Tibial artery (tissue), 4 donors: ENCODE measurements at regions not wholly inside any gene's neighbourhood (a gene's known extent, or its start where the extent isn't known, plus 50 kb on each side); places are given as distances from the start of the nearest gene placed in this dataset.
A peak's percentile ranks its signal among the peaks of the same experiment; 100 is the strongest.

ENCODE experiments used
- DNase-seq, 2 donors: peaks; one replicate each; pipeline ENCODE4 v3.0.0-alpha.2; 2019
- H3K27ac ChIP-seq, 2 donors: fragments of 200-600 bp; sonication (generic) in 1 of 2; 1 replicate in 1 of 2; 2 replicates in 1 of 2; pipeline ENCODE4 v1.5.1; 2018 to 2019; ENCODE audit warnings: mild to moderate bottlenecking in 1 of 2
- H3K27me3 ChIP-seq, 2 donors: fragments of 200-600 bp; sonication (generic) in 1 of 2; one replicate each; pipeline versions ENCODE4 v1.5.1 to v1.6.0; 2016 to 2019
- H3K36me3 ChIP-seq, 3 donors: fragments of 200-600 bp; sonication (generic) in 2 of 3; one replicate each; pipeline ENCODE4 v1.5.1; 2016 to 2019; ENCODE audit warnings: mild to moderate bottlenecking in 2 of 3
- H3K4me1 ChIP-seq, 4 donors: fragments of 200-600 bp; sonication (generic) in 2 of 4; 1 replicate in 3 of 4; 2 replicates in 1 of 4; pipeline ENCODE4 v1.5.1; 2016 to 2019
- H3K4me3 ChIP-seq, 2 donors: fragments of 200-600 bp; sonication (generic) in 1 of 2; 1 replicate in 1 of 2; 2 replicates in 1 of 2; pipeline ENCODE4 v1.5.1; 2018 to 2019; ENCODE audit warnings: mild to moderate bottlenecking in 2 of 2
- H3K9me3 ChIP-seq, 3 donors: fragments of 200-600 bp; sonication (generic) in 1 of 3; one replicate each; pipeline ENCODE4 v1.5.1; 2016 to 2019
- intact Hi-C: fragments of 100-400 bp; cut with DNase I; formaldehyde crosslinking; loops from one replicate; pipeline ENCODE4 v1.15.0; 2023; ENCODE audit warnings: low total_unique reads
- TF ChIP-seq, protein P1 (sequence below), 2 experiments: fragments of 200-600 bp in 1 of 2; fragments of 450-650 bp in 1 of 2; IDR thresholded peaks; one replicate each; pipeline ENCODE4 v1.5.1; 2017 to 2019; ENCODE audit warnings: antibody characterized with exemption in 2 of 2, mild to moderate bottlenecking in 1 of 2, moderate library complexity in 1 of 2

DNA sequence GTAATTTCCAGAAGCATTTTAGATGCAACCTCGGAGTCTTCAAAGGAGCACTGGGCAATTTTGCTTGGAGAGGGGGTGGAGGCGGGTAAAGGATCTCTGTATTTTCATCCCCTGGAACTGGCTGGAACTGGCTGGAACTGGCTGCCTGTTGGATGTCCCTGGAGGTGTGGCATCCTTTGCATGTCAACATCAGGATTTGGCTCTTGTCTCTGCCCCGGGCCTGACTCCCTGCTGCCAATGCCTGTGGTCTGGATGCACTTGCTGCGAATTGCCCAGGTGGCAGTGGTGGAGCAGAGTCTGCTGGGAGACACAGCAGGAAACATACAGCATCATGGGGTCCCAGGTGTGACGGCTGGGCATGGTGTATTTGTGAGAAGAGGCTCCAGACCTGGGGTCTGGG lies 391.3 kb downstream of the GADD45G start:
- H3K27me3 ChIP-seq = no peaks in the 10 kb centered on the region
- intact Hi-C loops = no loop called here
- no peak overlapping the region for H3K27ac ChIP-seq
- no peak overlapping the region for H3K4me3 ChIP-seq
- no peak for DNase-seq
- peaks cover 0 to 32% (median 20%) of the 10 kb centered on the region in 4 donors for H3K4me1 ChIP-seq
- no peaks in the 10 kb centered on the region for H3K9me3 ChIP-seq
- TF ChIP-seq, protein P1, sequence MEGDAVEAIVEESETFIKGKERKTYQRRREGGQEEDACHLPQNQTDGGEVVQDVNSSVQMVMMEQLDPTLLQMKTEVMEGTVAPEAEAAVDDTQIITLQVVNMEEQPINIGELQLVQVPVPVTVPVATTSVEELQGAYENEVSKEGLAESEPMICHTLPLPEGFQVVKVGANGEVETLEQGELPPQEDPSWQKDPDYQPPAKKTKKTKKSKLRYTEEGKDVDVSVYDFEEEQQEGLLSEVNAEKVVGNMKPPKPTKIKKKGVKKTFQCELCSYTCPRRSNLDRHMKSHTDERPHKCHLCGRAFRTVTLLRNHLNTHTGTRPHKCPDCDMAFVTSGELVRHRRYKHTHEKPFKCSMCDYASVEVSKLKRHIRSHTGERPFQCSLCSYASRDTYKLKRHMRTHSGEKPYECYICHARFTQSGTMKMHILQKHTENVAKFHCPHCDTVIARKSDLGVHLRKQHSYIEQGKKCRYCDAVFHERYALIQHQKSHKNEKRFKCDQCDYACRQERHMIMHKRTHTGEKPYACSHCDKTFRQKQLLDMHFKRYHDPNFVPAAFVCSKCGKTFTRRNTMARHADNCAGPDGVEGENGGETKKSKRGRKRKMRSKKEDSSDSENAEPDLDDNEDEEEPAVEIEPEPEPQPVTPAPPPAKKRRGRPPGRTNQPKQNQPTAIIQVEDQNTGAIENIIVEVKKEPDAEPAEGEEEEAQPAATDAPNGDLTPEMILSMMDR (IDR thresholded peaks at IDR 0.05) = no peak
- H3K36me3 ChIP-seq = no peaks in the 10 kb centered on the region

GRCh38 chr9:89996773-89997172 lies 392.0 kb downstream of the GADD45G start:
- intact Hi-C loops = no loop called here

DNA sequence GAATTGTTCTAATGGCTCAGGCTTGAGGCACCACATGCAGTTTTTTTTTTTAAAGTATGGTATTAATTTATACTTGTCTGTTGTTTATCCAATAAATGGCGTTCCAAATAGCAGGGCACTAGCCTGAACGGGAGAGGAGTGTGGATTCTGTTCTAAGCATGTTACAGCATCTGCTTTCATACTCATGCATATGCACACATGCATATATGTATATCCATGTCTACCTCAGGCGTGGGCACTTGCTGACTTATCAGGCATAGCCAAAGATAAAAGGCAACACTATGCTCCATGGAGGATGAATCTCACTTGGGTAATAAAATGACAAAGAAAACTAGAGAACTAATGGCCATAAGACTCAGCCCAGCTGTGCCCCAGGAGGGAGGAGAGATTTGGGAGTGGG lies 393.8 kb downstream of the GADD45G start:
- intact Hi-C loops = no loop called here

More at GRCh38 chr9:89996773-89997172, 392.0 kb downstream of the GADD45G start:
- no peak for DNase-seq
- H3K27ac ChIP-seq = no peak overlapping the region
- no peaks in the 10 kb centered on the region for H3K9me3 ChIP-seq
- H3K4me3 ChIP-seq = no peak overlapping the region
- no peaks in the 10 kb centered on the region for H3K27me3 ChIP-seq
- TF ChIP-seq, protein P1 (IDR thresholded peaks at IDR 0.05) = no peak
- H3K36me3 ChIP-seq = no peaks in the 10 kb centered on the region
- H3K4me1 ChIP-seq = peaks cover 0 to 38% (median 25%) of the 10 kb centered on the region in 4 donors

GRCh38 chr9:89999176-89999533 lies 394.3 kb downstream of the GADD45G start:
- H3K4me3 ChIP-seq = peak overlapping the region in 1 of 2 donors; percentile 43
- no peak for DNase-seq
- intact Hi-C loops = no loop called here
- no peaks in the 10 kb centered on the region for H3K9me3 ChIP-seq
- peak overlapping the region; percentile 78 to 83 for H3K27ac ChIP-seq
- TF ChIP-seq, protein P1 (IDR thresholded peaks at IDR 0.05) = no peak
- H3K27me3 ChIP-seq = no peaks in the 10 kb centered on the region
- peaks cover 3 to 62% (median 48%) of the 10 kb centered on the region in 4 donors for H3K4me1 ChIP-seq
- H3K36me3 ChIP-seq = no peaks in the 10 kb centered on the region

More for the DNA sequence above, 393.8 kb downstream of the GADD45G start:
- H3K9me3 ChIP-seq = no peaks in the 10 kb centered on the region
- H3K4me1 ChIP-seq = peaks cover 3 to 57% (median 43%) of the 10 kb centered on the region in 4 donors
- TF ChIP-seq, protein P1 (IDR thresholded peaks at IDR 0.05) = no peak
- no peak overlapping the region for H3K4me3 ChIP-seq
- H3K27me3 ChIP-seq = no peaks in the 10 kb centered on the region
- no peaks in the 10 kb centered on the region for H3K36me3 ChIP-seq
- no peak for DNase-seq
- peak overlapping the region in 1 of 2 donors; percentile 78 for H3K27ac ChIP-seq

- H3K27ac ChIP-seq = peak overlapping the region; percentile 78 to 83
- H3K9me3 ChIP-seq = no peaks in the 10 kb centered on the region
- H3K4me3 ChIP-seq = peak overlapping the region; percentile 15 to 43
- TF ChIP-seq, protein P1 (IDR thresholded peaks at IDR 0.05) = no peak
- no peaks in the 10 kb centered on the region for H3K36me3 ChIP-seq
- no peaks in the 10 kb centered on the region for H3K27me3 ChIP-seq
- peaks cover 3 to 65% (median 50%) of the 10 kb centered on the region in 4 donors for H3K4me1 ChIP-seq
- intact Hi-C loops = loop anchor here (5.0 kb wide), 2 partner anchors 57 to 397 kb away; no protein-coding TSS in a partner anchor
- DNase-seq = peak; percentile 75 to 96
Measured at GRCh38 chr9:89999534-90000370, 394.9 kb downstream of the GADD45G start.
